GM19324 (cell line): ENCODE measurements at regions not wholly inside any gene's neighbourhood (a gene's known extent, or its start where the extent isn't known, plus 50 kb on each side); places are given as distances from the start of the nearest gene placed in this dataset.
"Not testable (repeated sequence)": the region's sequence is repeated elsewhere in the genome, so short reads cannot be mapped to it uniquely, and the experiment has no call there.

ENCODE experiments used
- ATAC-seq: cut with Tn5 transposase; IDR thresholded peaks from one replicate; pipeline ENCODE4 v1.9.1; 2021; ENCODE audit warnings: mild to moderate bottlenecking, moderate library complexity; ENCODE audit not compliant: unreplicated experiment, low FRiP score

- ATAC-seq = no peak
These were observed 336.5 kb upstream of the ZNF804A start for GRCh38 chr2:184261818-184262217.

- ATAC-seq = no peak
These were observed 329.3 kb upstream of the ZNF804A start for GRCh38 chr2:184268900-184269477.

- no peak for ATAC-seq
These were observed 327.7 kb upstream of the ZNF804A start for GRCh38 chr2:184270660-184271059.

GRCh38 chr2:184272056-184272455 lies 326.3 kb upstream of the ZNF804A start:
- ATAC-seq = no peak

- ATAC-seq = no peak
These were observed 303.5 kb upstream of the ZNF804A start for GRCh38 chr2:184294831-184295230.

- ATAC-seq = no peak
These were observed 301.2 kb upstream of the ZNF804A start for GRCh38 chr2:184297085-184297484.

- ATAC-seq = no peak
These were observed 295.8 kb upstream of the ZNF804A start for GRCh38 chr2:184302506-184302905.

GRCh38 chr2:184304006-184304405 lies 294.3 kb upstream of the ZNF804A start:
- no peak for ATAC-seq

GRCh38 chr2:184305105-184305504 lies 293.2 kb upstream of the ZNF804A start:
- ATAC-seq = no peak

GRCh38 chr2:184308706-184309105 lies 289.6 kb upstream of the ZNF804A start:
- no peak for ATAC-seq

GRCh38 chr2:184312970-184313369 lies 285.4 kb upstream of the ZNF804A start:
- no peak for ATAC-seq

- ATAC-seq = no peak
These were observed 283.5 kb upstream of the ZNF804A start for GRCh38 chr2:184314829-184315228.

GRCh38 chr2:184316921-184317320 lies 281.4 kb upstream of the ZNF804A start:
- ATAC-seq = no peak

GRCh38 chr2:184322615-184323014 lies 275.7 kb upstream of the ZNF804A start:
- no peak for ATAC-seq

GRCh38 chr2:184326066-184326465 lies 272.3 kb upstream of the ZNF804A start:
- no peak for ATAC-seq

GRCh38 chr2:184327805-184328204 lies 270.5 kb upstream of the ZNF804A start:
- not testable (repeated sequence) for ATAC-seq

GRCh38 chr2:184330561-184330960 lies 267.8 kb upstream of the ZNF804A start:
- ATAC-seq = not testable (repeated sequence)

GRCh38 chr2:184336688-184337087 lies 261.6 kb upstream of the ZNF804A start:
- no peak for ATAC-seq

GRCh38 chr2:184338771-184339170 lies 259.6 kb upstream of the ZNF804A start:
- no peak for ATAC-seq

GRCh38 chr2:184339966-184340365 lies 258.4 kb upstream of the ZNF804A start:
- no peak for ATAC-seq

- no peak for ATAC-seq
These were observed 251.9 kb upstream of the ZNF804A start for GRCh38 chr2:184346338-184346862.

GRCh38 chr2:184351126-184351525 lies 247.2 kb upstream of the ZNF804A start:
- no peak for ATAC-seq

GRCh38 chr2:184357033-184357432 lies 241.3 kb upstream of the ZNF804A start:
- ATAC-seq = no peak
